Heart right ventricle (tissue), 16 donors: ENCODE measurements at regions not wholly inside any gene's neighbourhood (a gene's known extent, or its start where the extent isn't known, plus 50 kb on each side); places are given as distances from the start of the nearest gene placed in this dataset.

Experiments used
- ATAC-seq, 8 donors: fragments of 200-7000 bp; cut with Tn5 transposase; one replicate each; pipeline ENCODE4 v1.9.1; 2020; ENCODE audit warnings: mild to moderate bottlenecking in 8 of 8, moderate library complexity in 8 of 8, moderate number of reproducible peaks in 1 of 8
- DNase-seq, 2 donors: peaks; one replicate each; pipeline ENCODE4 v3.0.0-alpha.2; 2020
- H3K27ac ChIP-seq, 10 donors: fragments of 200-600 bp; sonication (generic) in 2 of 10; one replicate each; pipeline versions ENCODE4 v1.5.0 to v1.8.0; 2020 to 2022; ENCODE audit warnings: mild to moderate bottlenecking in 3 of 10
- H3K27me3 ChIP-seq, 7 donors: fragments of 200-600 bp; one replicate each; pipeline ENCODE4 v1.8.0; 2021 to 2022; ENCODE audit warnings: mild to moderate bottlenecking in 2 of 7
- H3K36me3 ChIP-seq, 9 donors: fragments of 200-600 bp; sonication (generic) in 1 of 9; one replicate each; pipeline versions ENCODE4 v1.5.0 to v1.8.0; 2020 to 2022; ENCODE audit warnings: mild to moderate bottlenecking in 2 of 9
- H3K4me1 ChIP-seq, 9 donors: fragments of 200-600 bp; sonication (generic) in 1 of 9; one replicate each; pipeline versions ENCODE4 v1.5.0 to v1.8.0; 2020 to 2022; ENCODE audit warnings: mild to moderate bottlenecking in 4 of 9
- H3K4me3 ChIP-seq, 10 donors: fragments of 200-600 bp; sonication (generic) in 2 of 10; one replicate each; pipeline versions ENCODE4 v1.5.0 to v1.8.0; 2020 to 2022; ENCODE audit warnings: mild to moderate bottlenecking in 7 of 10, moderate library complexity in 2 of 10
- H3K9me3 ChIP-seq, 11 donors: fragments of 200-600 bp in 10 of 11; sonication (generic) in 2 of 11; one replicate each; pipeline versions ENCODE4 v1.5.0 to v1.8.0; 2013 to 2022; ENCODE audit warnings: mild to moderate bottlenecking in 2 of 11, control low read depth in 1 of 11, moderate library complexity in 1 of 11
- CTCF ChIP-seq, 9 donors: fragments of 200-600 bp; sonication (generic) in 2 of 9; IDR thresholded peaks; one replicate each; pipeline versions ENCODE4 v1.5.0 to v1.8.0; 2021 to 2022; ENCODE audit warnings: antibody characterized with exemption in 9 of 9, mild to moderate bottlenecking in 5 of 9, moderate library complexity in 1 of 9
- WGBS, 2 donors: extraction: QIAGEN DNeasy Blood & Tissue Kit; methylation state at CpG; one replicate each; pipeline ENCODE4 v1.1.7; 2013; ENCODE audit warnings: inconsistent platforms in 1 of 2; 5-methylcytosine and 5-hydroxymethylcytosine counted together
- intact Hi-C, 10 donors: fragments of 100-400 bp; cut with DNase I; formaldehyde crosslinking; loops; one replicate each; pipeline versions ENCODE4 v1.11.1 to v1.14.2; 2022
- donor health status: Arrhythmogenic right ventricular cardiomyopathy.
- donor health status: ischemic (EF 13 %, LVEDD 7.1; RV severe dilation, severe dysfunction).
- donor health status: healthy with polysubstance abuse.
- donor health status: DM: no; HTN: yes; CAD: no.
- donor health status: DM: no; HTN: no; CAD: no.
- donor health status: ischemic (EF 25% LVEDD 6.9; RV normal size, moderate dysfunction).
- donor health status: ischemic (EF 25% LVEDD 5.7; RV mildly dilated, moderate dysfunction).
- donor health status: healthy.
- donor health status: DM: yes; HTN: yes; CAD: no.
- donor health status: Ischemic cardiomyopathy.
- donor health status: ischemic (EF 35%, LVEDD 5.7; RV mildly dilated, moderate dysfunction).
- donor health status: nonischemic (EF 11% LVEDD 7.7; RV severe dilation, severe dysfunction).
- donor health status: DM: yes; HTN: yes; CAD: no.
- donor health status: PGD.
- donor health status: ischemic (EF 29% LVEDD 5.4; RV normal size, mild dysfunction).
- donor health status: nonischemic (EF 23%, LVEDD 6.1; RV moderate dilation, normal function).

DNA sequence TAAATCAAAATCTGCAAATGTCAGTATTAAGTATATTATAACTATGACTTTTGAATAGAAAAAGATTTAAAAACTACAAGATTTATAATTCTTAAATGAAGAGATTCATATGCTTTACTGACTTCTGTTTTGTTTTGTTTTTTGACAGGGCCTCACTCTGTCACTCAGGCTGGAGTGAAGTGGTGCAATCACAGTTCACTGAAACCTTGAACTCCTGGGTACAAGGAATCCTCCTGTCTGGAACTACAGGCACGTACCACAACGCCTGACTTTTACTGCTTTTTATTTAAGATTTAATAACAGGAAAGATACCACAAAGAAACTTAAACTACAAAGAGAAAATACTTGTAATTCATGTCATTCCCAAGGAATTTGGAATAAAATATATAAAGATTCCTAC is 940.2 kb upstream of the CITED2 start:
- whole genome bisulfite sequencing, 2 donors = 89% methylated on average over 2 of the region's 2 CpGs
- ATAC-seq = no peak

DNA sequence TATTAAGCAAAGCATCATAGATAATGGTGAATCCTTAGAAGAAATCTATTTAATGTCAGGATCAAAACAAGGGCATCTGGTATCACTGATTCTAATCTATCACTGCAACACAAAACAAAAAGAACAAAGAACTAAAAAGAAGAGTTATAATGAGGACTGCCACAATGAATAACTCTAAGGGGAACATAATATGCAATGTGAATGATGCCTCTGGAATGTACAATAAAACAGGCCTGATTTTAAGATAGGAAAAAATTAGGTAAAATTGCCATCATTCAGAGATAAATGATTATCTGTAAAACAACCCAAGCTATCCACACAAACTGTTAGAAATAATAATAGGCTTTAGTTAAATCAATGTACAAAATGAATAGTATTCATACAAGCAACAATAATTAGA is 936.7 kb upstream of the CITED2 start:
- H3K9me3 ChIP-seq = peaks cover 0 to 5% (median 0%) of the 10 kb centered on the region in 11 donors
- no peak overlapping the region for H3K27ac ChIP-seq
- intact Hi-C loops = no loop called here
- ATAC-seq (no peak), DNase-seq (no peak)
- no peaks in the 10 kb centered on the region for H3K36me3 ChIP-seq
- H3K27me3 ChIP-seq = no peaks in the 10 kb centered on the region
- no peaks in the 10 kb centered on the region for H3K4me1 ChIP-seq
- no peak overlapping the region for H3K4me3 ChIP-seq
- no peak for TF ChIP-seq CTCF (IDR thresholded peaks at IDR 0.05)

More for the DNA sequence above, 940.2 kb upstream of the CITED2 start:
- no peak for DNase-seq
- Histone ChIP-seq H3K27ac (no peak overlapping the region), H3K36me3 (no peaks in the 10 kb centered on the region), H3K4me1 (peaks cover 0 to 23% (median 12%) of the 10 kb centered on the region in 9 donors), H3K4me3 (no peak overlapping the region), H3K27me3 (no peaks in the 10 kb centered on the region), H3K9me3 (peaks cover 0 to 5% (median 0%) of the 10 kb centered on the region in 11 donors)
- no peak for TF ChIP-seq CTCF (IDR thresholded peaks at IDR 0.05)
- intact Hi-C loops = no loop called here

- 82 to 83% methylated on average over 8 of the region's 8 CpGs for WGBS, 2 donors
- intact Hi-C loops = no loop called here
- Histone ChIP-seq H3K9me3 (no peaks in the 10 kb centered on the region), H3K36me3 (no peaks in the 10 kb centered on the region), H3K4me1 (no peaks in the 10 kb centered on the region), H3K27ac (no peak overlapping the region), H3K4me3 (no peak overlapping the region), H3K27me3 (no peaks in the 10 kb centered on the region)
- DNase-seq (no peak), ATAC-seq (no peak)
- no peak for TF ChIP-seq CTCF (IDR thresholded peaks at IDR 0.05)
These were observed 928.9 kb upstream of the CITED2 start for GRCh38 chr6:140303218-140303949.

DNA sequence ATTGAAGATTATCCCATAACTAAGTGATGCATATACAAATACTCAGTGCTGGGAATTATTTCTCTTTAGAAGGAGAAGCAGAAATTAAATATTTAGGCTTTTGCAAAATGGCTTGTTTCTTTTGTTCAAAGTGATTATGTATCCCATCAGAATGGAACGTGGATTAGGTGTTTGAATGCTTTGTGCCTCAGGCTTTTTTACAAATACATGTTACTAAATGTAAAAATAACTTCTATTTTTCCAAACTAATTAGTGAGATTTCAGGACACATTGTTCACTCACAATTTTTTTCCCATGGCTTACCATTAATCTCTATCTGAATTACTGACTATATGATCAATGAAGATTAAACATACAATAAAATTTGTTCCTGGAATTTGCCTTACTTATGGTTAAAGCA is 925.9 kb upstream of the CITED2 start:
- DNase-seq = no peak

More for the DNA sequence above, 925.9 kb upstream of the CITED2 start:
- no peaks in the 10 kb centered on the region for H3K36me3 ChIP-seq
- peaks cover 0 to 1% (median 0%) of the 10 kb centered on the region in 11 donors for H3K9me3 ChIP-seq
- no peaks in the 10 kb centered on the region for H3K4me1 ChIP-seq
- ATAC-seq = no peak
- H3K27ac ChIP-seq = no peak overlapping the region
- no peak for TF ChIP-seq CTCF (IDR thresholded peaks at IDR 0.05)
- no peak overlapping the region for H3K4me3 ChIP-seq
- intact Hi-C loops = no loop called here
- H3K27me3 ChIP-seq = no peaks in the 10 kb centered on the region
- 89 to 94% methylated on average over 1 of the region's 1 CpG for WGBS, 2 donors
